ENCODE measurements at regions not wholly inside any gene's neighbourhood (a gene's known extent, or its start where the extent isn't known, plus 50 kb on each side); places are given as distances from the start of the nearest gene placed in this dataset.

DNA sequence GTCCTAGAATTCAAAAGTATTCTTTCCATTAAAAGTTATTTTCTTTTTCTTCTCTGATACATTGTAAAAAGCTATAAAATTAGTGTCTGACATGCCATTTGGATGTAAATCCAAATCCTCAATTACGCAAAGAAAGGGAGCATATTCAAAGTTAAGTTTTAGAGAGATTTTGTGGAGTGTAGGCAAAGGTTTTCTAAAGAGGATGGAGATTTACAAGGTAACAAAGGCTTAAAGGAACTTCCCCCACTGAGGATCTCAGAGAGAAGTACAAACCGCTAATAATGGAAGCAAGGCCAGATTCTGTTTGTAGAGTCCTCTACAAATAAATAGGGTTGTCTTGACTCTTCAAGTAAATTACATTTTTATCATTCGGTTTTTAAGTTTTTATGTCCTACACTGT, 91.0 kb upstream of the MAPK10 start:
- no peaks in the 10 kb centered on the region for H4K20me1 ChIP-seq (ENCODE audit: control insufficient read depth, extremely low read depth, insufficient read depth, low read length)
- DNase-seq (ENCODE audit: low read depth, low spot score) (no peak), FAIRE-seq (no peak)
- TF ChIP-seq EZH2 (IDR thresholded peaks at IDR 0.05; ENCODE audit: low read length): no peak
- TF ChIP-seq, protein P1, sequence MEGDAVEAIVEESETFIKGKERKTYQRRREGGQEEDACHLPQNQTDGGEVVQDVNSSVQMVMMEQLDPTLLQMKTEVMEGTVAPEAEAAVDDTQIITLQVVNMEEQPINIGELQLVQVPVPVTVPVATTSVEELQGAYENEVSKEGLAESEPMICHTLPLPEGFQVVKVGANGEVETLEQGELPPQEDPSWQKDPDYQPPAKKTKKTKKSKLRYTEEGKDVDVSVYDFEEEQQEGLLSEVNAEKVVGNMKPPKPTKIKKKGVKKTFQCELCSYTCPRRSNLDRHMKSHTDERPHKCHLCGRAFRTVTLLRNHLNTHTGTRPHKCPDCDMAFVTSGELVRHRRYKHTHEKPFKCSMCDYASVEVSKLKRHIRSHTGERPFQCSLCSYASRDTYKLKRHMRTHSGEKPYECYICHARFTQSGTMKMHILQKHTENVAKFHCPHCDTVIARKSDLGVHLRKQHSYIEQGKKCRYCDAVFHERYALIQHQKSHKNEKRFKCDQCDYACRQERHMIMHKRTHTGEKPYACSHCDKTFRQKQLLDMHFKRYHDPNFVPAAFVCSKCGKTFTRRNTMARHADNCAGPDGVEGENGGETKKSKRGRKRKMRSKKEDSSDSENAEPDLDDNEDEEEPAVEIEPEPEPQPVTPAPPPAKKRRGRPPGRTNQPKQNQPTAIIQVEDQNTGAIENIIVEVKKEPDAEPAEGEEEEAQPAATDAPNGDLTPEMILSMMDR (optimal IDR thresholded peaks at IDR 0.05 in 1 of 3, IDR thresholded peaks at IDR 0.05 in 1 of 3, conservative IDR thresholded peaks at IDR 0.05 in 1 of 3; ENCODE audit: extremely low read depth in 1 of 3, insufficient read depth in 2 of 3, low read length in 3 of 3): no peak
- H3K27ac ChIP-seq (ENCODE audit: control insufficient read depth, insufficient read depth, low read length): no peak overlapping the region
- H3K79me2 ChIP-seq (ENCODE audit: control insufficient read depth, insufficient read depth, low read length): no peaks in the 10 kb centered on the region
- H3K27me3 ChIP-seq (ENCODE audit: control insufficient read depth, extremely low read depth, insufficient read depth, low read length): no peaks in the 10 kb centered on the region
- peaks cover 12% of the 10 kb centered on the region for H3K4me1 ChIP-seq (ENCODE audit: control insufficient read depth, extremely low read depth, insufficient read depth, low read length)
- no peak overlapping the region for H3K4me2 ChIP-seq (ENCODE audit: control insufficient read depth, extremely low read depth, insufficient read depth, low read depth, low read length)
- no peaks in the 10 kb centered on the region for H3K9me1 ChIP-seq (ENCODE audit: control insufficient read depth, extremely low read depth, insufficient read depth, low read length)
- dilution Hi-C loops (cut with MboI; ENCODE audit: extremely low pct_ligation_motif_present, low sequenced_read_pairs): no loop called here
- H2AFZ ChIP-seq (ENCODE audit: control insufficient read depth, low read length): no peak overlapping the region
- no peak overlapping the region for H3K9ac ChIP-seq (ENCODE audit: control insufficient read depth, extremely low read depth, insufficient read depth, low read length)
- H3K4me3 ChIP-seq (ENCODE audit: control insufficient read depth in 2 of 3, extremely low read depth in 1 of 3, insufficient read depth in 2 of 3, low read depth in 1 of 3, low read length in 3 of 3): no peak overlapping the region
- H3K9me3 ChIP-seq (ENCODE audit: control insufficient read depth, low read depth, low read length): no peaks in the 10 kb centered on the region
- no peaks in the 10 kb centered on the region for H3K36me3 ChIP-seq (ENCODE audit: control insufficient read depth in 2 of 2, extremely low read depth in 1 of 2, insufficient read depth in 2 of 2, low read length in 2 of 2)

DNA sequence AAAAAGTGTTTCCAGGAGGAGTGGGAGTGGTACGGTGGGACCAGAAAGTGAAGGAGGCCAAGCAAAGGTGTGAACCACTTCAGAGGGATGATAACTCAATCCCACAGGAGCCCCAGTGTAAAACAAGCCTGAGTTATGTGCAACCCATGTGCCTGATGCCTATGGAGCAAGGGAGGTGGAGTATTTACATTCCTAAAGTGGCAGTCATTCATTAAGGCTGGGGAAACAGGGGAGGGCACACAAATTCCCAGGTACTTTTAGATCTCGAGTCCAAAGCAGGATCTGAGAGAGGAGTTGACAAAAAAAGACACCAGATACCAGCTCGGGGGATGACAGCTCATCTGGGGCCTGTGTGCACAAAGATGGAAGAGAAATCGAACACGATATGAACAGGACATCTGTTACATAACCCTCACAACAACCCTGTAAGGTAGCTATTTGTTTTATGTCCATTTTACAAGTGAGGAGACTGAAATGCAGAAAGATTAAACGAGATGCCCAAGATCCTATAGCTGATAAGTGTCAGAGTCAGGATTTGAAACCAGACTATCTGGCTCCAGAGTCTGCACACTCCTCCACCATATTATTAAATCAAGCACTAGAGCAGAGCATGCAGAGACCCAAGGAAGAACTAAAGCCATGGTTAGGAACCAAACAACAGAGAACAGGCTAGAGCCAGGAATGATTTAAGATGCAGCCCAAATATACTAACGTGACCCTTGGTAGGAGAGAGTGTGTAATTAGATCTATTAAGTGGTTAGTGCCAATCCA, 91.9 kb upstream of the MAPK10 start:
- DNase-seq (ENCODE audit: low read depth, low spot score): no peak
- no peak overlapping the region for H3K4me3 ChIP-seq (ENCODE audit: control insufficient read depth in 2 of 3, extremely low read depth in 1 of 3, insufficient read depth in 2 of 3, low read depth in 1 of 3, low read length in 3 of 3)
- no peaks in the 10 kb centered on the region for H3K27me3 ChIP-seq (ENCODE audit: control insufficient read depth, extremely low read depth, insufficient read depth, low read length)
- no peaks in the 10 kb centered on the region for H3K9me1 ChIP-seq (ENCODE audit: control insufficient read depth, extremely low read depth, insufficient read depth, low read length)
- H3K4me2 ChIP-seq (ENCODE audit: control insufficient read depth, extremely low read depth, insufficient read depth, low read depth, low read length): peak overlapping the region; percentile 7
- dilution Hi-C loops (cut with MboI; ENCODE audit: extremely low pct_ligation_motif_present, low sequenced_read_pairs): no loop called here
- H4K20me1 ChIP-seq (ENCODE audit: control insufficient read depth, extremely low read depth, insufficient read depth, low read length): no peaks in the 10 kb centered on the region
- no peaks in the 10 kb centered on the region for H3K36me3 ChIP-seq (ENCODE audit: control insufficient read depth in 2 of 2, extremely low read depth in 1 of 2, insufficient read depth in 2 of 2, low read length in 2 of 2)
- H3K79me2 ChIP-seq (ENCODE audit: control insufficient read depth, insufficient read depth, low read length): no peaks in the 10 kb centered on the region
- no peak overlapping the region for H3K9ac ChIP-seq (ENCODE audit: control insufficient read depth, extremely low read depth, insufficient read depth, low read length)
- H3K27ac ChIP-seq (ENCODE audit: control insufficient read depth, insufficient read depth, low read length): no peak overlapping the region
- H2AFZ ChIP-seq (ENCODE audit: control insufficient read depth, low read length): no peak overlapping the region
- FAIRE-seq: peak; percentile 90
- H3K9me3 ChIP-seq (ENCODE audit: control insufficient read depth, low read depth, low read length): no peaks in the 10 kb centered on the region
- TF ChIP-seq EZH2 (IDR thresholded peaks at IDR 0.05; ENCODE audit: low read length): no peak
- TF ChIP-seq, protein P1 (optimal IDR thresholded peaks at IDR 0.05 in 1 of 3, IDR thresholded peaks at IDR 0.05 in 1 of 3, conservative IDR thresholded peaks at IDR 0.05 in 1 of 3; ENCODE audit: extremely low read depth in 1 of 3, insufficient read depth in 2 of 3, low read length in 3 of 3): no peak
- H3K4me1 ChIP-seq (ENCODE audit: control insufficient read depth, extremely low read depth, insufficient read depth, low read length): peaks cover 12% of the 10 kb centered on the region

Data from keratinocyte (primary cell).